Activated CD8-positive, alpha-beta memory T cell treated with anti-CD3 and anti-CD28 coated beads, Interleukin-2, amount 10 ng/mL, durations not matched to agents 7 days and 5 days (primary cell): ENCODE measurements at regions not wholly inside any gene's neighbourhood (a gene's known extent, or its start where the extent isn't known, plus 50 kb on each side); places are given as distances from the start of the nearest gene placed in this dataset.

Experiments
- ATAC-seq: fragments of 150-1000 bp; cut with Tn5 transposase; one replicate; pipeline ENCODE4 v1.10.0; 2021; ENCODE audit warnings: moderate library complexity
- CTCF ChIA-PET: fragments of 350-600 bp; sonication (Branson Sonifier 250); formaldehyde crosslinking; loops from one replicate; lab custom pipeline; 2021; ENCODE audit warnings: antibody characterized with exemption; lab: Charles Lee
- DNase-seq: peaks from one replicate; pipeline ENCODE4 v3.0.0-alpha.2; 2020
- H3K27ac Mint-ChIP-seq: one replicate; pipeline ENCODE4 v1.8.0; 2021; ENCODE audit warnings: mild to moderate bottlenecking, mixed read lengths
- H3K27me3 Mint-ChIP-seq: one replicate; pipeline ENCODE4 v1.8.0; 2021; ENCODE audit warnings: mixed read lengths
- H3K36me3 Mint-ChIP-seq: one replicate; pipeline ENCODE4 v1.8.0; 2021; ENCODE audit warnings: mild to moderate bottlenecking, mixed read lengths
- H3K4me1 Mint-ChIP-seq: one replicate; pipeline ENCODE4 v1.8.0; 2021; ENCODE audit warnings: mixed read lengths
- H3K4me3 Mint-ChIP-seq: one replicate; pipeline ENCODE4 v1.8.0; 2021; ENCODE audit warnings: mild to moderate bottlenecking, moderate library complexity, mixed read lengths
- H3K9me3 Mint-ChIP-seq: one replicate; pipeline ENCODE4 v1.8.0; 2022; ENCODE audit warnings: low read depth, mixed read lengths

GRCh38 chr6:11653028-11653583, 115.6 kb downstream of the TMEM170B start:
- Mint-ChIP-seq H3K9me3 (no peaks in the 10 kb centered on the region), H3K27me3 (peaks cover 33% of the 10 kb centered on the region), H3K36me3 (no peaks in the 10 kb centered on the region), H3K4me1 (peaks cover 15% of the 10 kb centered on the region), H3K4me3 (no peak overlapping the region), H3K27ac (no peak overlapping the region)
- peak; percentile 72 for DNase-seq
- ATAC-seq = peak; percentile 68
- CTCF ChIA-PET = interaction anchor here (1.0 to 2.6 kb wide), 4 partner anchors 13 to 953 kb away, joined by 3 to 8 read pairs (median 4); no protein-coding TSS in a partner anchor

- no peaks in the 10 kb centered on the region for H3K9me3 Mint-ChIP-seq
- H3K36me3 Mint-ChIP-seq = no peaks in the 10 kb centered on the region
- H3K27ac Mint-ChIP-seq = no peak overlapping the region
- H3K27me3 Mint-ChIP-seq = peaks cover 39% of the 10 kb centered on the region
- ATAC-seq (no peak), DNase-seq (no peak)
- CTCF ChIA-PET = interaction anchor here (0.7 to 3.0 kb wide), 22 partner anchors 11 to 1619 kb away, joined by 3 to 24 read pairs (median 4); partner anchors contain the start of gene EDN1
- peaks cover 15% of the 10 kb centered on the region for H3K4me1 Mint-ChIP-seq
- no peak overlapping the region for H3K4me3 Mint-ChIP-seq
These were observed 117.3 kb downstream of the TMEM170B start for GRCh38 chr6:11654876-11655275.

- no peak for DNase-seq
- no peaks in the 10 kb centered on the region for H3K9me3 Mint-ChIP-seq
- peaks cover 15% of the 10 kb centered on the region for H3K4me1 Mint-ChIP-seq
- CTCF ChIA-PET = interaction anchor here (1.1 to 3.0 kb wide), 12 partner anchors 10 to 949 kb away, joined by 3 to 24 read pairs (median 7); partner anchors contain the start of gene EDN1
- no peak overlapping the region for H3K27ac Mint-ChIP-seq
- H3K27me3 Mint-ChIP-seq = peaks cover 41% of the 10 kb centered on the region
- no peak overlapping the region for H3K4me3 Mint-ChIP-seq
- ATAC-seq = no peak
- no peaks in the 10 kb centered on the region for H3K36me3 Mint-ChIP-seq
These were observed 118.9 kb downstream of the TMEM170B start for GRCh38 chr6:11656491-11656890.

GRCh38 chr6:11659757-11660156, 118.8 kb downstream of the ADTRP start:
- no peaks in the 10 kb centered on the region for H3K36me3 Mint-ChIP-seq

GRCh38 chr6:11662323-11662722, 116.3 kb downstream of the ADTRP start:
- CTCF ChIA-PET = no interaction called here
- Mint-ChIP-seq H3K27me3 (peaks cover 26% of the 10 kb centered on the region), H3K9me3 (no peaks in the 10 kb centered on the region), H3K4me3 (no peak overlapping the region), H3K27ac (no peak overlapping the region), H3K4me1 (no peaks in the 10 kb centered on the region), H3K36me3 (no peaks in the 10 kb centered on the region)
- DNase-seq (no peak), ATAC-seq (no peak)

More at GRCh38 chr6:11659757-11660156, 118.8 kb downstream of the ADTRP start:
- Mint-ChIP-seq H3K4me1 (peaks cover 3% of the 10 kb centered on the region), H3K27ac (no peak overlapping the region), H3K9me3 (no peaks in the 10 kb centered on the region), H3K27me3 (peaks cover 37% of the 10 kb centered on the region), H3K4me3 (no peak overlapping the region)
- no peak for ATAC-seq
- CTCF ChIA-PET = no interaction called here
- DNase-seq = no peak

- H3K27ac Mint-ChIP-seq = no peak overlapping the region
- no peaks in the 10 kb centered on the region for H3K9me3 Mint-ChIP-seq
- ATAC-seq = no peak
- peaks cover 23% of the 10 kb centered on the region for H3K27me3 Mint-ChIP-seq
- no peak for DNase-seq
- H3K4me1 Mint-ChIP-seq = no peaks in the 10 kb centered on the region
- no peaks in the 10 kb centered on the region for H3K36me3 Mint-ChIP-seq
- CTCF ChIA-PET = no interaction called here
- no peak overlapping the region for H3K4me3 Mint-ChIP-seq
These were observed 115.1 kb downstream of the ADTRP start for GRCh38 chr6:11663519-11663918.
